ENCODE measurements at regions not wholly inside any gene's neighbourhood (a gene's known extent, or its start where the extent isn't known, plus 50 kb on each side); places are given as distances from the start of the nearest gene placed in this dataset.

GRCh38 chr7:131027287-131027773 is 293.3 kb upstream of the KLF14 start:
- no peaks in the 10 kb centered on the region for H3K27me3 ChIP-seq
- TF ChIP-seq POLR2A (IDR thresholded peaks at IDR 0.05), result no peak
- no peak for TF ChIP-seq CTCF (IDR thresholded peaks at IDR 0.05 in 4 of 5, conservative IDR thresholded peaks at IDR 0.05 in 1 of 5)
- H3K4me3 ChIP-seq, result no peak overlapping the region
- in situ Hi-C loops (cut with MboI; ENCODE audit: low sequenced_read_pairs in 4 of 4) (loop anchor here in 2 of 4 donors (25.0 kb wide), 2 partner anchors 140 to 165 kb away; no protein-coding TSS in a partner anchor), intact Hi-C loops (cut with DNase I; ENCODE audit: low total_unique reads) (loop anchor here (5.0 kb wide), 1 partner anchor 70 kb away; no protein-coding TSS in a partner anchor)
- peaks cover 0 to 17% of the 10 kb centered on the region in 2 donors for H3K36me3 ChIP-seq
- H3K9me3 ChIP-seq, result no peaks in the 10 kb centered on the region
- ATAC-seq, result peak; percentile 38 to 63
- peak overlapping the region; percentile 24 to 56 (median 47) for H3K27ac ChIP-seq
- peaks cover 96 to 98% of the 10 kb centered on the region in 2 donors for H3K4me1 ChIP-seq
- peak in 1 of 2 donors; percentile 44 for DNase-seq

- Histone ChIP-seq H3K4me1 (peaks cover 95 to 98% of the 10 kb centered on the region in 2 donors), H3K9me3 (no peaks in the 10 kb centered on the region), H3K4me3 (no peak overlapping the region), H3K27me3 (no peaks in the 10 kb centered on the region), H3K27ac (peak overlapping the region in 2 of 4 donors; percentile 52 to 56), H3K36me3 (peaks cover 0 to 8% of the 10 kb centered on the region in 2 donors)
- ATAC-seq (no peak), DNase-seq (no peak)
- in situ Hi-C loops (cut with MboI; ENCODE audit: low sequenced_read_pairs in 4 of 4) (loop anchor here in 2 of 4 donors (25.0 kb wide), 2 partner anchors 141 to 166 kb away; no protein-coding TSS in a partner anchor), intact Hi-C loops (cut with DNase I; ENCODE audit: low total_unique reads) (loop anchor here (5.0 kb wide), 1 partner anchor 71 kb away; no protein-coding TSS in a partner anchor)
- TF ChIP-seq CTCF (IDR thresholded peaks at IDR 0.05 in 4 of 5, conservative IDR thresholded peaks at IDR 0.05 in 1 of 5), result no peak
- no peak for TF ChIP-seq POLR2A (IDR thresholded peaks at IDR 0.05)
These were observed 294.3 kb upstream of the KLF14 start for GRCh38 chr7:131028295-131028694.

GRCh38 chr7:131029002-131029401 is 295.0 kb upstream of the KLF14 start:
- intact Hi-C loops (cut with DNase I; ENCODE audit: low total_unique reads), result loop anchor here (5.0 kb wide), 1 partner anchor 72 kb away; no protein-coding TSS in a partner anchor
- DNase-seq (no peak), ATAC-seq (no peak)
- Histone ChIP-seq H3K4me1 (peaks cover 91 to 98% of the 10 kb centered on the region in 2 donors), H3K9me3 (no peaks in the 10 kb centered on the region), H3K36me3 (peaks cover 0 to under 1% of the 10 kb centered on the region in 2 donors), H3K27me3 (no peaks in the 10 kb centered on the region), H3K4me3 (no peak overlapping the region), H3K27ac (peak overlapping the region in 2 of 4 donors; percentile 7 to 18)
- in situ Hi-C loops (cut with MboI; ENCODE audit: low sequenced_read_pairs in 4 of 4), result loop anchor here in 2 of 4 donors (25.0 kb wide), 2 partner anchors 142 to 167 kb away; no protein-coding TSS in a partner anchor
- TF ChIP-seq POLR2A (IDR thresholded peaks at IDR 0.05), result no peak
- TF ChIP-seq CTCF (IDR thresholded peaks at IDR 0.05 in 4 of 5, conservative IDR thresholded peaks at IDR 0.05 in 1 of 5), result no peak

GRCh38 chr7:131031099-131031868 is 296.4 kb upstream of the MKLN1 start:
- intact Hi-C loops (cut with DNase I; ENCODE audit: low total_unique reads), result loop anchor here (5.0 kb wide), 1 partner anchor 49 kb away; no protein-coding TSS in a partner anchor
- Histone ChIP-seq H3K36me3 (no peaks in the 10 kb centered on the region), H3K27ac (peak overlapping the region in 2 of 4 donors; percentile 11 to 19), H3K4me1 (peaks cover 86 to 95% of the 10 kb centered on the region in 2 donors), H3K9me3 (no peaks in the 10 kb centered on the region), H3K27me3 (no peaks in the 10 kb centered on the region), H3K4me3 (no peak overlapping the region)
- in situ Hi-C loops (cut with MboI; ENCODE audit: low sequenced_read_pairs in 4 of 4), result loop anchor here in 2 of 4 donors (25.0 kb wide), 2 partner anchors 144 to 169 kb away; no protein-coding TSS in a partner anchor
- no peak for DNase-seq
- no peak for TF ChIP-seq CTCF (IDR thresholded peaks at IDR 0.05 in 4 of 5, conservative IDR thresholded peaks at IDR 0.05 in 1 of 5)
- no peak for TF ChIP-seq POLR2A (IDR thresholded peaks at IDR 0.05)
- no peak for ATAC-seq

Data from gastrocnemius medialis (tissue), 4 donors.